Neural cell (in vitro differentiated cells): ENCODE measurements at regions not wholly inside any gene's neighbourhood (a gene's known extent, or its start where the extent isn't known, plus 50 kb on each side); places are given as distances from the start of the nearest gene placed in this dataset.

Source experiments
- H2AFZ ChIP-seq: fragments of 200-600, 300-800 bp; sonication (generic), shearing (Covaris generic); 2 replicates; pipeline ENCODE4 v1.6.0; 2014; ENCODE audit warnings: low read depth, mild to moderate bottlenecking, antibody characterized with exemption, low read length, moderate library complexity
- H3F3A ChIP-seq: fragments of 200-600 bp; shearing (Covaris generic); 2 replicates; pipeline ENCODE4 v1.6.1; 2016; ENCODE audit warnings: mild to moderate bottlenecking, moderate library complexity, mixed read lengths, antibody characterized with exemption, low read length; ENCODE audit not compliant: insufficient read depth, poor library complexity, severe bottlenecking
- H3K27ac ChIP-seq: fragments of 200-600, 300-800 bp; sonication (generic), shearing (Covaris generic); 2 replicates; pipeline ENCODE4 v1.5.1; 2014; ENCODE audit warnings: mild to moderate bottlenecking, low read length, moderate library complexity
- H3K27me3 ChIP-seq: fragments of 300-800, 200-600 bp; sonication (generic), shearing (Covaris generic); 2 replicates; pipeline ENCODE4 v1.6.0; 2014; ENCODE audit warnings: mild to moderate bottlenecking, low read depth, low read length, moderate library complexity; ENCODE audit not compliant: insufficient read depth
- H3K36me3 ChIP-seq: fragments of 300-800, 200-600 bp; sonication (generic), shearing (Covaris generic); 2 replicates; pipeline ENCODE4 v1.5.1; 2014; ENCODE audit warnings: mild to moderate bottlenecking, antibody characterized with exemption, low read length, moderate library complexity; ENCODE audit not compliant: insufficient read depth
- H3K4me2 ChIP-seq: fragments of 300-800, 200-600 bp; sonication (generic), shearing (Covaris generic); 2 replicates; pipeline ENCODE4 v1.6.0; 2014; ENCODE audit warnings: mild to moderate bottlenecking, low read length
- H3K4me3 ChIP-seq: fragments of 300-800, 200-600 bp; sonication (generic), shearing (Covaris generic); 2 replicates; pipeline ENCODE4 v1.5.1; 2014; ENCODE audit warnings: mild to moderate bottlenecking, low read length, moderate library complexity
- H3K79me2 ChIP-seq: fragments of 200-600 bp; shearing (Covaris generic); replicated peaks from 2 replicates; pipeline ENCODE4 v1.6.0; 2014; ENCODE audit warnings: mild to moderate bottlenecking, low read length, moderate library complexity; ENCODE audit not compliant: insufficient read depth
- H3K9ac ChIP-seq: fragments of 300-800, 200-600 bp; sonication (generic), shearing (Covaris generic); 2 replicates; pipeline ENCODE4 v1.6.1; 2016; ENCODE audit warnings: mild to moderate bottlenecking, low read length, mixed read lengths
- H3K9me2 ChIP-seq: fragments of 200-600 bp; shearing (Covaris generic); 2 replicates; pipeline ENCODE4 v1.6.1; 2016; ENCODE audit warnings: mild to moderate bottlenecking, low read length, mixed read lengths; ENCODE audit not compliant: insufficient read depth
- H3K9me3 ChIP-seq: fragments of 200-600, 300-800 bp; sonication (generic), shearing (Covaris generic); 2 replicates; pipeline ENCODE4 v1.6.1; 2016; ENCODE audit warnings: mild to moderate bottlenecking, mixed run types, low read length, moderate library complexity, mixed read lengths
- H4K20me1 ChIP-seq: fragments of 200-600 bp; shearing (Covaris generic); 2 replicates; pipeline ENCODE4 v1.6.1; 2016; ENCODE audit warnings: mild to moderate bottlenecking, mixed run types; ENCODE audit not compliant: insufficient read depth
- EP300 ChIP-seq: fragments of 450-650 bp; conservative IDR thresholded peaks from 2 replicates; pipeline ENCODE4 v1.6.1; 2014; ENCODE audit warnings: antibody characterized with exemption, mild to moderate bottlenecking, moderate library complexity; ENCODE audit not compliant: poor library complexity, severe bottlenecking
- EZH2 ChIP-seq: fragments of 200-600, 300-800 bp; shearing (Covaris generic), sonication (generic); IDR thresholded peaks from 2 replicates; pipeline ENCODE4 v1.6.1; 2014; ENCODE audit warnings: antibody characterized with exemption, low read length, borderline replicate concordance, mild to moderate bottlenecking; ENCODE audit not compliant: insufficient read depth, poor library complexity, severe bottlenecking
- MXI1 ChIP-seq: fragments of 450-650 bp; conservative IDR thresholded peaks from 2 replicates; pipeline ENCODE4 v1.6.1; 2014; ENCODE audit warnings: antibody characterized with exemption, mild to moderate bottlenecking; ENCODE audit not compliant: poor library complexity, severe bottlenecking
- POLR2AphosphoS5 ChIP-seq: IDR thresholded peaks from 2 replicates; pipeline ENCODE4 v1.6.1; 2012
- RAD21 ChIP-seq: fragments of 450-650 bp; conservative IDR thresholded peaks from 2 replicates; pipeline ENCODE4 v1.6.1; 2014; ENCODE audit warnings: antibody characterized with exemption, mild to moderate bottlenecking, moderate library complexity
- REST ChIP-seq: IDR thresholded peaks from 2 replicates; pipeline ENCODE4 v1.6.1; 2012; ENCODE audit warnings: borderline replicate concordance
- SMC3 ChIP-seq: fragments of 450-650 bp; conservative IDR thresholded peaks from 2 replicates; pipeline ENCODE4 v1.6.1; 2014; ENCODE audit warnings: antibody characterized with exemption, mild to moderate bottlenecking, moderate library complexity; ENCODE audit not compliant: poor library complexity
- TAF1 ChIP-seq: IDR thresholded peaks from 2 replicates; pipeline ENCODE4 v1.6.1; 2012; ENCODE audit warnings: low read depth
- TF ChIP-seq, protein P1 (sequence below): fragments of 450-650 bp; IDR thresholded peaks from 2 replicates; pipeline ENCODE4 v1.5.1; 2014; ENCODE audit warnings: antibody characterized with exemption, mild to moderate bottlenecking, moderate library complexity; ENCODE audit not compliant: poor library complexity, severe bottlenecking

DNA sequence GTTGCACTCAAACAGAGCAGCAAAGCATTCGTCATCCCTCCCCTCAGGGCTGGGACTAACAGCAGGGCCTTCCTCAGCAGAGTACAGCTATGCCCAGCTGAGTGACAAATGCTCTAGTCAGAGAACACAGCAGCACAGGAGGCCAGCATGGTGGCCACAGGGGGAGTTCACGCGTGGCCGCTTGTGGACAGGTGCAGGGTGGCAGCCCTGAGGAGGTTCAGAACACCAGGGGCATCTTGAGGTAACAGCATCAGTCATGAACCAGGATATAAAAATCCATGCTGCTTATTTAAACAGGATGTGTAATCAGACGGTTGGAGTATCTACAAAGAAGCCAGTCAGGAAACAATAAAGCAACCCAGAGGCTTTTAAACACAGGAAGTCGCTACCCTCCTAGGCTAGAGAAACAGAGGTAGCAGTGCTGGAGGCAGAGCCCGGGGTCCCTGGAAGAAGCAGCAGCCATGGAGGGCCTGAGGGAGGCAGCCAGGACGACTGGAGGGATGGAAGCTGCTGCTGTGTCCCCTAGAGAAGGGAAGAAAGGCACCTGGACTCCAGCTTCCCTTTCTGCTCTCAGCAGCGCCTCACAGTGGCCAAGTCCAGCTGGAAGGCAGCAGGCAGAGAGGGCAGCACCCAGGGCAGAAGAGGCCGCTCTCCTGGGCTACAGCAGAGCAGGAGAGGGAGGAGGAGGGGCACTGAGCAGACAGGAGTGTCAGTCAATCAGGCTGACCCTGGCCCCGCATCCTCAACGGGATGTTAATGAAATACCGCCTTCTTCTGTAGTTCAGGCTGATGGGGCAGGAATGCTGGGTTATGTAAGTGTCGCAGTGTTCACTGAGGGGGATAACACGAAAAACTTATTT, 70.8 kb upstream of the UCN3 start:
- Histone ChIP-seq H3K4me2 (no peak overlapping the region), H3F3A (no peaks in the 10 kb centered on the region), H3K27ac (no peak overlapping the region), H3K79me2 (no peaks in the 10 kb centered on the region), H3K4me3 (no peak overlapping the region), H3K9ac (no peak overlapping the region), H4K20me1 (no peaks in the 10 kb centered on the region), H3K36me3 (no peaks in the 10 kb centered on the region), H3K9me2 (no peaks in the 10 kb centered on the region), H3K27me3 (no peaks in the 10 kb centered on the region), H2AFZ (no peak overlapping the region), H3K9me3 (no peaks in the 10 kb centered on the region)
- TF ChIP-seq REST, result no peak
- TF ChIP-seq, protein P1, sequence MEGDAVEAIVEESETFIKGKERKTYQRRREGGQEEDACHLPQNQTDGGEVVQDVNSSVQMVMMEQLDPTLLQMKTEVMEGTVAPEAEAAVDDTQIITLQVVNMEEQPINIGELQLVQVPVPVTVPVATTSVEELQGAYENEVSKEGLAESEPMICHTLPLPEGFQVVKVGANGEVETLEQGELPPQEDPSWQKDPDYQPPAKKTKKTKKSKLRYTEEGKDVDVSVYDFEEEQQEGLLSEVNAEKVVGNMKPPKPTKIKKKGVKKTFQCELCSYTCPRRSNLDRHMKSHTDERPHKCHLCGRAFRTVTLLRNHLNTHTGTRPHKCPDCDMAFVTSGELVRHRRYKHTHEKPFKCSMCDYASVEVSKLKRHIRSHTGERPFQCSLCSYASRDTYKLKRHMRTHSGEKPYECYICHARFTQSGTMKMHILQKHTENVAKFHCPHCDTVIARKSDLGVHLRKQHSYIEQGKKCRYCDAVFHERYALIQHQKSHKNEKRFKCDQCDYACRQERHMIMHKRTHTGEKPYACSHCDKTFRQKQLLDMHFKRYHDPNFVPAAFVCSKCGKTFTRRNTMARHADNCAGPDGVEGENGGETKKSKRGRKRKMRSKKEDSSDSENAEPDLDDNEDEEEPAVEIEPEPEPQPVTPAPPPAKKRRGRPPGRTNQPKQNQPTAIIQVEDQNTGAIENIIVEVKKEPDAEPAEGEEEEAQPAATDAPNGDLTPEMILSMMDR, result peak; percentile 17
- TF ChIP-seq TAF1, result no peak

DNA sequence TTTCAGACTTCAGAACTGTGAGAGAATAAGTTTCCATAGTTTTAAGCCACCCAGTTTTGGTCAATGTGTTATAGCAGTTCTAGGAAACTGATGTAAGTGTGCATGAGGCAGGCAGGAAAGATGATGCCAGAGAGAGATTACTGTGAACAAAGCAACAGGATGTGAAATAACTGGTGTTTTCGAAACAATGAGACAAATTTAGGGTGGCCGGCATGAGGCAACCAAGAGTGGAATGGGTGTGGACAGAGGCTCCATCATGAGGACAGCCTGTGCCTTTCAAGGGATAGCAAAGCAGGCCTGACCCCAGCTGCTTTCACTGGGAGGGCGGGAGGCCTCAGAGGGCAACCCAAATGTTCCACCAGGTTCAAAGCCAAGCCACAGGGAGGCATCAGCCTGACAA, 67.3 kb upstream of the UCN3 start:
- Histone ChIP-seq H3K9ac (no peak overlapping the region), H3K27me3 (no peaks in the 10 kb centered on the region), H3F3A (no peaks in the 10 kb centered on the region), H2AFZ (no peak overlapping the region), H3K9me3 (no peaks in the 10 kb centered on the region), H3K9me2 (no peaks in the 10 kb centered on the region), H3K4me3 (no peak overlapping the region), H3K36me3 (no peaks in the 10 kb centered on the region), H3K27ac (no peak overlapping the region), H3K79me2 (no peaks in the 10 kb centered on the region), H3K4me2 (no peak overlapping the region), H4K20me1 (no peaks in the 10 kb centered on the region)
- TF ChIP-seq TAF1 (no peak), RAD21 (no peak), POLR2AphosphoS5 (no peak), EP300 (no peak), MXI1 (no peak)

GRCh38 chr10:5297996-5298395, 66.8 kb upstream of the UCN3 start:
- Histone ChIP-seq H3K27ac (no peak overlapping the region), H3K36me3 (no peaks in the 10 kb centered on the region), H3K9me3 (no peaks in the 10 kb centered on the region), H3K27me3 (no peaks in the 10 kb centered on the region), H3F3A (no peaks in the 10 kb centered on the region), H3K9ac (no peak overlapping the region), H2AFZ (no peak overlapping the region), H3K79me2 (no peaks in the 10 kb centered on the region), H4K20me1 (no peaks in the 10 kb centered on the region), H3K4me3 (no peak overlapping the region), H3K4me2 (no peak overlapping the region), H3K9me2 (no peaks in the 10 kb centered on the region)
- TF ChIP-seq TAF1 (no peak), EZH2 (no peak), MXI1 (no peak), RAD21 (no peak), POLR2AphosphoS5 (no peak), SMC3 (no peak), REST (no peak)
- TF ChIP-seq, protein P1, result no peak
